Astrocyte (in vitro differentiated cells and primary cell): ENCODE measurements at regions not wholly inside any gene's neighbourhood (a gene's known extent, or its start where the extent isn't known, plus 50 kb on each side); places are given as distances from the start of the nearest gene placed in this dataset.

ENCODE experiments used
- DNase-seq: peaks from one replicate; pipeline ENCODE4 v3.0.0-alpha.2; 2010; ENCODE audit warnings: low read depth
- FAIRE-seq: peaks from 2 replicates; lab custom pipeline; 2011; peaks lifted over from hg19 to GRCh38; lab: Jason Lieb, UNC
- H2AFZ ChIP-seq: 2 replicates; pipeline ENCODE4 v1.6.0; 2012; ENCODE audit warnings: low read depth, low read length, inconsistent platforms
- H3K27ac ChIP-seq: 2 replicates; pipeline ENCODE4 v1.5.1; 2011; ENCODE audit warnings: low read depth, low read length, inconsistent platforms
- H3K27me3 ChIP-seq: 2 replicates; pipeline ENCODE4 v1.6.0; 2011; ENCODE audit warnings: low read length, inconsistent platforms; ENCODE audit not compliant: insufficient read depth
- H3K36me3 ChIP-seq: 2 replicates; pipeline ENCODE4 v1.5.1; 2011; ENCODE audit warnings: low read length, inconsistent platforms; ENCODE audit not compliant: insufficient read depth
- H3K4me1 ChIP-seq: 2 replicates; pipeline ENCODE4 v1.5.1; 2011; ENCODE audit warnings: low read length, inconsistent platforms; ENCODE audit not compliant: insufficient read depth
- H3K4me2 ChIP-seq: 2 replicates; pipeline ENCODE4 v1.6.0; 2012; ENCODE audit warnings: low read length, inconsistent platforms
- H3K4me3 ChIP-seq: 2 replicates; pipeline ENCODE4 v1.5.1; 2011; ENCODE audit warnings: low read depth, mild to moderate bottlenecking, low read length, inconsistent platforms; ENCODE audit not compliant: insufficient read depth
- H3K79me2 ChIP-seq: 2 replicates; pipeline ENCODE4 v1.6.0; 2012; ENCODE audit warnings: mild to moderate bottlenecking, low read length, inconsistent platforms; ENCODE audit not compliant: insufficient read depth
- H3K9ac ChIP-seq: 2 replicates; pipeline ENCODE4 v1.6.0; 2012; ENCODE audit warnings: mild to moderate bottlenecking, low read length, inconsistent platforms
- H3K9me3 ChIP-seq: 2 replicates; pipeline ENCODE4 v1.5.1; 2012; ENCODE audit warnings: low read depth, mild to moderate bottlenecking, low read length, inconsistent platforms; ENCODE audit not compliant: insufficient read depth
- H4K20me1 ChIP-seq: 2 replicates; pipeline ENCODE4 v1.6.0; 2012; ENCODE audit warnings: low read length, inconsistent platforms; ENCODE audit not compliant: insufficient read depth
- H3K27ac Mint-ChIP-seq: one replicate; pipeline ENCODE4 v1.8.0; 2021; ENCODE audit warnings: mild to moderate bottlenecking, mixed read lengths; ENCODE audit not compliant: unreplicated experiment
- H3K27me3 Mint-ChIP-seq: one replicate; pipeline ENCODE4 v1.8.0; 2021; ENCODE audit warnings: low read depth, mixed read lengths; ENCODE audit not compliant: unreplicated experiment
- H3K36me3 Mint-ChIP-seq: one replicate; pipeline ENCODE4 v1.8.0; 2021; ENCODE audit warnings: low read depth, mixed read lengths; ENCODE audit not compliant: unreplicated experiment
- H3K4me1 Mint-ChIP-seq: one replicate; pipeline ENCODE4 v1.8.0; 2021; ENCODE audit warnings: low read depth, mixed read lengths; ENCODE audit not compliant: unreplicated experiment
- H3K4me3 Mint-ChIP-seq: one replicate; pipeline ENCODE4 v1.8.0; 2021; ENCODE audit warnings: mild to moderate bottlenecking, moderate library complexity, mixed read lengths; ENCODE audit not compliant: unreplicated experiment
- H3K9me3 Mint-ChIP-seq: one replicate; pipeline ENCODE4 v1.8.0; 2021; ENCODE audit warnings: mild to moderate bottlenecking, mixed read lengths; ENCODE audit not compliant: unreplicated experiment
- EZH2 ChIP-seq: IDR thresholded peaks from 2 replicates; pipeline ENCODE4 v1.6.1; 2012; ENCODE audit warnings: mild to moderate bottlenecking, low read length, inconsistent platforms; ENCODE audit not compliant: insufficient read depth
- TF ChIP-seq, protein P1 (sequence below): IDR thresholded peaks from 2 replicates; pipeline ENCODE4 v1.5.1; 2011; ENCODE audit warnings: low read depth, mild to moderate bottlenecking, inconsistent platforms, low read length, moderate library complexity; ENCODE audit not compliant: insufficient read depth

DNA sequence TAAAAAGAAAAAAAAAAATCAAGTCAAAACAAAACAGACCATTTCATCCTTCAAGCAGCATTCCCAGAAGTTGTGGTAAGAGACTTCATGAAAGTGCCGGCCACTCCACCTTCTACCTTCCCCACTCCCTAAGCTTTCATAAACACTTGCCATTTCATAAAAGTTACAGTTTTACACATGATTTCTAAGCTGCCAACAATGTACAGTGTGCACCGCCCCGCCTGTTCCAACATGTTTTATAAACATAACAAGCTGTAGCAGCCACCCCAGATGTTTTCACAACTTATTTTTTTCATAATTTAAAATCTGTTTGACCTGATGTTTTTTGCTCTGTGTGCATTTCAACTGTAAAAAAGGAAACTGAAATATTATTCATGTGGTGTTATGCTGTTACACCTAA, 608.1 kb downstream of the TOX3 start:
- Histone ChIP-seq H3K9ac (no peak overlapping the region), H3K4me2 (no peak overlapping the region), H3K27ac (no peak overlapping the region), H3K36me3 (no peaks in the 10 kb centered on the region), H4K20me1 (no peaks in the 10 kb centered on the region), H3K9me3 (no peaks in the 10 kb centered on the region), H3K4me3 (no peak overlapping the region), H3K4me1 (no peaks in the 10 kb centered on the region), H3K79me2 (no peaks in the 10 kb centered on the region), H3K27me3 (no peaks in the 10 kb centered on the region), H2AFZ (no peak overlapping the region)
- H3K27ac Mint-ChIP-seq, result no peak overlapping the region
- no peaks in the 10 kb centered on the region for H3K36me3 Mint-ChIP-seq
- H3K4me3 Mint-ChIP-seq, result no peak overlapping the region
- no peaks in the 10 kb centered on the region for H3K4me1 Mint-ChIP-seq
- TF ChIP-seq, protein P1, sequence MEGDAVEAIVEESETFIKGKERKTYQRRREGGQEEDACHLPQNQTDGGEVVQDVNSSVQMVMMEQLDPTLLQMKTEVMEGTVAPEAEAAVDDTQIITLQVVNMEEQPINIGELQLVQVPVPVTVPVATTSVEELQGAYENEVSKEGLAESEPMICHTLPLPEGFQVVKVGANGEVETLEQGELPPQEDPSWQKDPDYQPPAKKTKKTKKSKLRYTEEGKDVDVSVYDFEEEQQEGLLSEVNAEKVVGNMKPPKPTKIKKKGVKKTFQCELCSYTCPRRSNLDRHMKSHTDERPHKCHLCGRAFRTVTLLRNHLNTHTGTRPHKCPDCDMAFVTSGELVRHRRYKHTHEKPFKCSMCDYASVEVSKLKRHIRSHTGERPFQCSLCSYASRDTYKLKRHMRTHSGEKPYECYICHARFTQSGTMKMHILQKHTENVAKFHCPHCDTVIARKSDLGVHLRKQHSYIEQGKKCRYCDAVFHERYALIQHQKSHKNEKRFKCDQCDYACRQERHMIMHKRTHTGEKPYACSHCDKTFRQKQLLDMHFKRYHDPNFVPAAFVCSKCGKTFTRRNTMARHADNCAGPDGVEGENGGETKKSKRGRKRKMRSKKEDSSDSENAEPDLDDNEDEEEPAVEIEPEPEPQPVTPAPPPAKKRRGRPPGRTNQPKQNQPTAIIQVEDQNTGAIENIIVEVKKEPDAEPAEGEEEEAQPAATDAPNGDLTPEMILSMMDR, result no peak
- no peak for TF ChIP-seq EZH2
- H3K27me3 Mint-ChIP-seq, result peaks cover 10% of the 10 kb centered on the region
- FAIRE-seq, result no peak
- no peak for DNase-seq
- no peaks in the 10 kb centered on the region for H3K9me3 Mint-ChIP-seq

- Histone ChIP-seq H3K9ac (no peak overlapping the region), H3K27ac (no peak overlapping the region), H3K79me2 (no peaks in the 10 kb centered on the region), H2AFZ (no peak overlapping the region), H4K20me1 (no peaks in the 10 kb centered on the region), H3K9me3 (no peaks in the 10 kb centered on the region), H3K27me3 (no peaks in the 10 kb centered on the region), H3K4me2 (no peak overlapping the region), H3K36me3 (no peaks in the 10 kb centered on the region), H3K4me1 (no peaks in the 10 kb centered on the region), H3K4me3 (no peak overlapping the region)
- DNase-seq (no peak), FAIRE-seq (no peak)
- Mint-ChIP-seq H3K4me1 (no peaks in the 10 kb centered on the region), H3K36me3 (no peaks in the 10 kb centered on the region), H3K4me3 (no peak overlapping the region), H3K9me3 (no peaks in the 10 kb centered on the region), H3K27ac (no peak overlapping the region), H3K27me3 (peaks cover 11% of the 10 kb centered on the region)
- TF ChIP-seq EZH2, result no peak
- TF ChIP-seq, protein P1, result no peak
Observed at GRCh38 chr16:51937771-51938170, 609.2 kb downstream of the TOX3 start.

DNA sequence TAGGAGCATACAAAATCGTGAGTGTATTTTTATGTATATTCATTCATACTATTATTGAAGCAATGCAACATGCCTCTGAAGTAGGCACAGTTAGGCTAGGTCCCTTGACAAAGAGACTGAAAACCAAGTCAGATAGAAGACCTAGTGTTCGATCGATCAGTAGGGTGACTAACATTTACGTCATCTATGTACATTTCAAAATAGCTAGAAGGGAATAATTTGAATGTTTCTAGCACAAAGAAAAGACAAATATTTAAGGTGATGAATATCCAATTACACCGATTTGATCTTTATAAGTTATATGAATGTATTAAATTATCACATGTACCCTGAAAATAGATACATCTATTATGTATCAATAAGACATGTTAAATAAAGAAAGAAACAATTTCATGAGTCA, 610.1 kb downstream of the TOX3 start:
- TF ChIP-seq, protein P1, result no peak
- TF ChIP-seq EZH2, result no peak
- no peak overlapping the region for H3K4me2 ChIP-seq
- no peak overlapping the region for H3K4me3 Mint-ChIP-seq
- no peak overlapping the region for H3K27ac ChIP-seq
- no peaks in the 10 kb centered on the region for H3K9me3 Mint-ChIP-seq
- H3K4me3 ChIP-seq, result no peak overlapping the region
- H3K4me1 ChIP-seq, result no peaks in the 10 kb centered on the region
- no peaks in the 10 kb centered on the region for H4K20me1 ChIP-seq
- H3K9ac ChIP-seq, result no peak overlapping the region
- no peak overlapping the region for H2AFZ ChIP-seq
- no peaks in the 10 kb centered on the region for H3K36me3 Mint-ChIP-seq
- H3K4me1 Mint-ChIP-seq, result no peaks in the 10 kb centered on the region
- H3K9me3 ChIP-seq, result no peaks in the 10 kb centered on the region
- H3K79me2 ChIP-seq, result no peaks in the 10 kb centered on the region
- no peaks in the 10 kb centered on the region for H3K27me3 ChIP-seq
- no peaks in the 10 kb centered on the region for H3K36me3 ChIP-seq
- H3K27ac Mint-ChIP-seq, result no peak overlapping the region
- FAIRE-seq (no peak), DNase-seq (no peak)
- peaks cover 11% of the 10 kb centered on the region for H3K27me3 Mint-ChIP-seq
